Inferior parietal cortex (tissue), 1 donor: ENCODE measurements at regions not wholly inside any gene's neighbourhood (a gene's known extent, or its start where the extent isn't known, plus 50 kb on each side); places are given as distances from the start of the nearest gene placed in this dataset.

ENCODE experiments used
- DNase-seq: peaks from one replicate; pipeline ENCODE4 v3.0.0-alpha.2; 2016; ENCODE audit errors: extremely low spot score

DNA sequence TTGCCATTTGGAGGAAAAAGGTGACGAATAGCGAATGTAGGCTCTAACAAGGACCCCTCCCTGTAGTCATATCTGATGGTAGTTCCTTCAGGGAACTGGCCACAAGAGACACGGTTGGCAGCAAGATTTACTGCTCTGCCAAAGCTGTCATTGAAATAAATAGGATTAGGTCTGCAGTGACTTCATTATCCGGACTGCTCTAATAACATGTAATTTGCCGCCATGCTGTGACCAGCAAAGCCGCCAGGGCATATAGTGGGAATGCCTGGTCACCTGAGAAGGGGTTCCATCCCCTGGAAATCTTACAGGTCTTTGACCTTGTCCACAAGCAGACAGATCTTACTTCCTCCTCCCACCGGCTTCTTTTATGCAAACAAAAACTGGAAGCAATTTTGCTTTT, 59.4 kb upstream of the LAPTM4A start:
- no peak for DNase-seq

GRCh38 chr2:20110383-20110782, 59.0 kb upstream of the LAPTM4A start:
- DNase-seq = no peak

DNA sequence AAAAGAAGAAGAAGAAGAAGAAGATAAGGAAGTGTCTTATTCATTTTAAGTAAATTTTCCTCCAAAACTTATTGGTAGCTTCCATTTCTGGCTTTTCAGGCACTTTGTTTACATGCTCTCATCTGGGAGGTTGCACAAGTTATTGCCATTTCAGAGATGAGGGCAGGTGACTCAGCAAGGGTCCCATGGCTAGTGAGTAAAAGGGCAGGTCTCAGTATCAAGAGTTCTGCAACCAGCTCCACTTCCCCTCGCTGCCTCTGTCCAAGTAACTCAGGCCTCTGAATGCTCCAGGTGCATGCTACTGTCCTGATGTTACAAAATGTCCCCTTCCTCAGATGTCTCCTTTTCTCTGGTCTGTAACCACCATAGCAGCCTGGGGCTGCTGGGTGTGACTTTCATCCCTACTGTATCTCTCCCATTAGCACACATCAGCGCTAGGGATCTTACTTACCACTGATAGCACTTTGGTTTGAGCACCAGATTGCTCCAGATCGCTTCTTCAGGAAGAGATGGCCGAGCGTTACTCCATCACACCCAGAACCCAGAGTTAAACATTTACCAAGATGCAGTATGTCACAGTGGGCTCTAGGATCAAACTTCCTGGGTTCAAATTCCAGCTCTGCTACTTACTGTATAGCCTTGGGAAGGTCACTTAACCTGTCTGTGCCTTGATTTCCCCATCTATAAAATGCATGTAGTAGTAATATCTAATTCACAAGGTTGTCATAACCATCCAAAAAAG, 57.4 kb upstream of the LAPTM4A start:
- DNase-seq = no peak

DNA sequence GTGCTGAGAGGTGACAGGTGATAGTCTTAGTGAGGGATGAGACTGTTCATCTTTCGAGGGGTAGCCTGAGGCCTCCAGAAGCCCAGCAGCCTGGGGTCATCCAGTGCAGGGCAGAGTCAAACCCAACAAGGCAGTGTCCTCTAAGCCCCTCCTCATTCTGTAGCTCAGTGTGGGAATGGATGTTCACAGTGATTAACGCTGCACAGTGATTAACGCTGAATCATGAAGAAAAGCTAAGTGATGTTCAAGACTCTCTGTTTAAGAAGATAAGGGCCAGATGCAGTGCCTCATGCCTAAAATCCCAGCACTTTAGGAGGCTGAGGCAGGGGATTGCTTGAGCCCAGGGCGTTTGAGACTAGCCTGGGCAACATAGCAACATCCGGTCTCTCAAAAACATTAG, 56.3 kb upstream of the LAPTM4A start:
- DNase-seq = no peak

- DNase-seq = no peak
Observed at GRCh38 chr2:20107352-20107751, 55.9 kb upstream of the LAPTM4A start.

DNA sequence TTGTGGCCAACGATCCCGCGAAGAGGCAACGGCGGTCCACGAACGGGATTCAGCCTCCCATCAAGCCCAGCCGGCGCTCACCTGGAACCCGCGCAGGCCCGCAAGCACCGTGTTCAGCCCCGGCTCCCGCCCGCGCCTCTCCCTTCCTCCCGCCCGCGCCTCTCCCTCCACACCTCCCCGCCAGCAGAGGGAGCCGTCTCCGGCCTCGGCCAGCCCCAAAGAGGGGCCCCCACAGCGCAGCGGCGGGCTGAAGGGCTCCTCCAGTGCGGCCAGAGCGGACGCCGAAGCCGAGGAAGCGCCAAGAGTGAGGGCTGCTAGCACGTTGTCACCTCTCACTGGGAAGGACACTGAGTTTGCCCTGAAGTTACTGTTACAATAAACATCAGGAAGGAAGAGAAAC, 55.3 kb upstream of the LAPTM4A start:
- no peak for DNase-seq

GRCh38 chr2:20104900-20105545, 53.6 kb upstream of the LAPTM4A start:
- DNase-seq = no peak

GRCh38 chr2:20103530-20103929, 52.1 kb upstream of the LAPTM4A start:
- DNase-seq = no peak
